Osteocyte (in vitro differentiated cells): ENCODE measurements at regions not wholly inside any gene's neighbourhood (a gene's known extent, or its start where the extent isn't known, plus 50 kb on each side); places are given as distances from the start of the nearest gene placed in this dataset.
"Not testable (repeated sequence)": the region's sequence is repeated elsewhere in the genome, so short reads cannot be mapped to it uniquely, and the experiment has no call there.

Experiments used
- DNase-seq: peaks from one replicate; pipeline ENCODE4 v3.0.0; 2021; ENCODE audit warnings: mixed read lengths; ENCODE audit not compliant: unreplicated experiment; ENCODE audit errors: extremely low spot score
- H3K27ac Mint-ChIP-seq: one replicate; pipeline ENCODE4 v1.8.0; 2021; ENCODE audit warnings: mild to moderate bottlenecking, mixed read lengths; ENCODE audit not compliant: unreplicated experiment
- H3K27me3 Mint-ChIP-seq: one replicate; pipeline ENCODE4 v1.8.0; 2021; ENCODE audit warnings: mixed read lengths; ENCODE audit not compliant: unreplicated experiment
- H3K36me3 Mint-ChIP-seq: one replicate; pipeline ENCODE4 v1.8.0; 2021; ENCODE audit warnings: mixed read lengths; ENCODE audit not compliant: unreplicated experiment
- H3K4me1 Mint-ChIP-seq: one replicate; pipeline ENCODE4 v1.8.0; 2021; ENCODE audit warnings: mixed read lengths; ENCODE audit not compliant: unreplicated experiment
- H3K4me3 Mint-ChIP-seq: one replicate; pipeline ENCODE4 v1.8.0; 2021; ENCODE audit warnings: mild to moderate bottlenecking, moderate library complexity, mixed read lengths; ENCODE audit not compliant: unreplicated experiment
- H3K9me3 Mint-ChIP-seq: one replicate; pipeline ENCODE4 v1.8.0; 2021; ENCODE audit warnings: mixed read lengths; ENCODE audit not compliant: unreplicated experiment
- CTCF ChIP-seq: fragments of 200-600 bp; sonication (generic); IDR thresholded peaks from 2 replicates; pipeline ENCODE4 v1.5.0; 2021; ENCODE audit warnings: antibody characterized with exemption, mild to moderate bottlenecking, moderate library complexity

DNA sequence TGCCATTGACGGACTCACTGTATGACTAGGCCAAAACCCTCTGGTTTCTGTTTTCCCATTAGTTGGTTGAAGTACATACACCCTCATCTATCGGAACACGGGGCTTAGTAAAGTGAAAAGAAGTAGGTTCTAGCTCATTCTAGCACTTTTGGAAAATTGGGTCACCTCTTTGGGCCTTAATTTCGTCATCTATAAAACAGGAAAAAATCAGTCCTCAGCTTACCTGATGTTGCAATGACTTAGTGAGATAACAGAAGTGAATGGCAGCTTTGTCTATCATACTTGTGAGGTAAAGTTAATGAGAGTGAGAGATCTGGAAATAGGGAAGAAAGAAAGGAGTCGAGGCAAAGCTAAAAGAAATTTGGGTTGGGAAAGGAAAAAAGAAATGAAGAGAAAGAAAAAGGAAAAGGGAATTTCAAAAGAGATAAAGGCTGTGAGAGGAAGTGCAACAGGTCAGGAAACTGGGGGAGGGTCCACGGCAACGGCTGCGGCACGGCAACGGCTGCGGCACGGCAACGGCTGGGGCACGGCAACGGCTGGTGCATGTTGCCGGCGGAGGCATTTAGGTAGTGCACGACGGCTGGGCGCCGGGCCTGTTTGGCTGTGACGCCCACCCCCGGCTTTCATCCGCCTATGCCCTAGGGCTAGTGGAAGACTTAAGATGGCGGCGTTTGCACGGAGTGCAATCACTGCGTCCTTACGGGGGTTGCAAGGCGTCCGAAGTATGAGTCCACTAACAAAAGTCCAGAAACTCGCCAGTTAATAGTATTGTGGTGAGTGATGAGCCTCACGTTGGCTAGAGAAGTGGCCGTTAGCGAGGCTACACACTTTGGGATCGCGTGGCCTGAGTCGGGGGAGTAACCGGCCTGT is 91.4 kb upstream of the XIST start:
- peak; percentile 97 for DNase-seq
- no peaks in the 10 kb centered on the region for H3K27me3 Mint-ChIP-seq
- no peaks in the 10 kb centered on the region for H3K9me3 Mint-ChIP-seq
- H3K36me3 Mint-ChIP-seq, result peaks cover 13% of the 10 kb centered on the region
- no peak for TF ChIP-seq CTCF
- H3K4me3 Mint-ChIP-seq, result peak overlapping the region; percentile 93
- peak overlapping the region; percentile 96 for H3K27ac Mint-ChIP-seq
- H3K4me1 Mint-ChIP-seq, result peaks cover 24% of the 10 kb centered on the region

GRCh38 chrX:73940893-73941470 is 88.5 kb upstream of the XIST start:
- no peaks in the 10 kb centered on the region for H3K27me3 Mint-ChIP-seq
- DNase-seq, result no peak
- H3K27ac Mint-ChIP-seq, result no peak overlapping the region
- no peak for TF ChIP-seq CTCF
- no peaks in the 10 kb centered on the region for H3K9me3 Mint-ChIP-seq
- H3K4me3 Mint-ChIP-seq, result no peak overlapping the region
- peaks cover 3% of the 10 kb centered on the region for H3K36me3 Mint-ChIP-seq
- peaks cover 18% of the 10 kb centered on the region for H3K4me1 Mint-ChIP-seq

GRCh38 chrX:73937843-73938242 is 85.3 kb upstream of the XIST start:
- H3K9me3 Mint-ChIP-seq, DNase-seq, H3K27me3 Mint-ChIP-seq, H3K4me1 Mint-ChIP-seq, H3K4me3 Mint-ChIP-seq, H3K36me3 Mint-ChIP-seq, H3K27ac Mint-ChIP-seq: not testable (repeated sequence)

- DNase-seq, result no peak
- Mint-ChIP-seq H3K27me3 (no peaks in the 10 kb centered on the region), H3K9me3 (no peaks in the 10 kb centered on the region), H3K27ac (no peak overlapping the region), H3K36me3 (no peaks in the 10 kb centered on the region), H3K4me3 (no peak overlapping the region), H3K4me1 (no peaks in the 10 kb centered on the region)
- TF ChIP-seq CTCF, result no peak
Observed at GRCh38 chrX:73932522-73932921, 80.0 kb upstream of the XIST start.

DNA sequence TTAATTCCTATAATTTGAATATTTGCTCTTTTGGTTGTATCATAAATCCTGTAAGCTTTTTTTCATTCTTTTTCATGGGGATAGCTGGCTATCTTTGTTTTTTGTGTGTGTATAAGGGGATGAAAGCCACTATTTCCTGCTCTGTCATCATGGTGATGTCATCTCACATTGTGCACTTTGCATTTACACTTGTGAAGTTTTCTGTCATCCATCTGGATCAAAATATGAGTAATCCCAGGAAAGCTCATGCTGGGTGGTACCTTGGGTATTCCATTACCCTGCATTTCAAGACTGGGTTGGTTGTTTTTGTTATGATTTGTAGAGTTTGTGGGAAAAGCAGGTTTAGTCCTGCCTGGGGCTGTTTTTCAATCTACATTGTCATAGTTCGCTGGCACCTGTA is 77.8 kb upstream of the XIST start:
- H3K27ac Mint-ChIP-seq, result no peak overlapping the region
- no peaks in the 10 kb centered on the region for H3K9me3 Mint-ChIP-seq
- no peaks in the 10 kb centered on the region for H3K27me3 Mint-ChIP-seq
- TF ChIP-seq CTCF, result no peak
- no peak for DNase-seq
- no peaks in the 10 kb centered on the region for H3K4me1 Mint-ChIP-seq
- H3K4me3 Mint-ChIP-seq, result no peak overlapping the region
- no peaks in the 10 kb centered on the region for H3K36me3 Mint-ChIP-seq
